ENCODE measurements at regions not wholly inside any gene's neighbourhood (a gene's known extent, or its start where the extent isn't known, plus 50 kb on each side); places are given as distances from the start of the nearest gene placed in this dataset.

- TF ChIP-seq POLR2A (IDR thresholded peaks at IDR 0.05) (no peak), CTCF (IDR thresholded peaks at IDR 0.05) (no peak), EP300 (IDR thresholded peaks at IDR 0.05) (no peak)
Measured at GRCh38 chr2:200170221-200170620, 136.3 kb upstream of the SPATS2L start.
